Keratinocyte (primary cell): ENCODE measurements at regions not wholly inside any gene's neighbourhood (a gene's known extent, or its start where the extent isn't known, plus 50 kb on each side); places are given as distances from the start of the nearest gene placed in this dataset.

Experiments
- DNase-seq: peaks from one replicate; pipeline ENCODE4 v3.0.0-alpha.2; 2011; ENCODE audit warnings: low read depth, missing footprints, low spot score
- FAIRE-seq: peaks from 2 replicates; lab custom pipeline; 2011; peaks lifted over from hg19 to GRCh38; lab: Jason Lieb, UNC
- H2AFZ ChIP-seq: 2 replicates; pipeline ENCODE4 v1.6.0; 2012; ENCODE audit warnings: low read length, control low read depth, inconsistent platforms; ENCODE audit not compliant: control insufficient read depth
- H3K27ac ChIP-seq: 2 replicates; pipeline ENCODE4 v1.5.1; 2011; ENCODE audit warnings: low read length; ENCODE audit not compliant: control insufficient read depth, insufficient read depth
- H3K27me3 ChIP-seq: 3 replicates; pipeline ENCODE4 v1.6.0; 2011; ENCODE audit warnings: low read length; ENCODE audit not compliant: control insufficient read depth, insufficient read depth; ENCODE audit errors: extremely low read depth
- H3K36me3 ChIP-seq, 2 experiments: 2 replicates in 1 of 2; 3 replicates in 1 of 2; pipeline ENCODE4 v1.5.1; 2011; ENCODE audit warnings: low read length in 2 of 2, mild to moderate bottlenecking in 1 of 2; ENCODE audit not compliant: control insufficient read depth in 2 of 2, insufficient read depth in 2 of 2; ENCODE audit errors: extremely low read depth in 1 of 2
- H3K4me1 ChIP-seq: 3 replicates; pipeline ENCODE4 v1.5.1; 2011; ENCODE audit warnings: low read length; ENCODE audit not compliant: control insufficient read depth, insufficient read depth; ENCODE audit errors: extremely low read depth
- H3K4me2 ChIP-seq: 3 replicates; pipeline ENCODE4 v1.6.0; 2011; ENCODE audit warnings: low read depth, low read length; ENCODE audit not compliant: control insufficient read depth, insufficient read depth; ENCODE audit errors: extremely low read depth
- H3K4me3 ChIP-seq, 3 experiments: fragments of 200-600 bp in 1 of 3; sonication (generic) in 1 of 3; 2 replicates in 2 of 3; 3 replicates in 1 of 3; pipeline ENCODE4 v1.5.1; 2011 to 2016; ENCODE audit warnings: low read length in 3 of 3, mild to moderate bottlenecking in 3 of 3, control low read depth in 2 of 3, inconsistent platforms in 1 of 3, low read depth in 1 of 3, mixed read lengths in 1 of 3, mixed run types in 1 of 3, moderate library complexity in 1 of 3; ENCODE audit not compliant: control insufficient read depth in 2 of 3, insufficient read depth in 2 of 3; ENCODE audit errors: extremely low read depth in 1 of 3
- H3K79me2 ChIP-seq: 2 replicates; pipeline ENCODE4 v1.6.0; 2012; ENCODE audit warnings: low read length; ENCODE audit not compliant: control insufficient read depth, insufficient read depth
- H3K9ac ChIP-seq: 3 replicates; pipeline ENCODE4 v1.6.0; 2011; ENCODE audit warnings: low read length; ENCODE audit not compliant: control insufficient read depth, insufficient read depth; ENCODE audit errors: extremely low read depth
- H3K9me1 ChIP-seq: 3 replicates; pipeline ENCODE4 v1.6.0; 2011; ENCODE audit warnings: low read length; ENCODE audit not compliant: control insufficient read depth, insufficient read depth; ENCODE audit errors: extremely low read depth
- H3K9me3 ChIP-seq: 2 replicates; pipeline ENCODE4 v1.5.1; 2012; ENCODE audit warnings: low read depth, low read length; ENCODE audit not compliant: control insufficient read depth
- H4K20me1 ChIP-seq: 3 replicates; pipeline ENCODE4 v1.6.0; 2011; ENCODE audit warnings: low read length; ENCODE audit not compliant: control insufficient read depth, insufficient read depth; ENCODE audit errors: extremely low read depth
- EZH2 ChIP-seq: IDR thresholded peaks from one replicate; pipeline ENCODE4 v1.6.1; 2012; ENCODE audit warnings: inconsistent platforms, mild to moderate bottlenecking, low read length, moderate library complexity
- dilution Hi-C: fragments of 300-500 bp; cut with MboI; formaldehyde crosslinking; loops from one replicate; pipeline ENCODE4 v1.7.0; 2020; ENCODE audit warnings: low sequenced_read_pairs; ENCODE audit not compliant: extremely low pct_ligation_motif_present
- TF ChIP-seq, protein P1 (sequence below), 3 experiments: IDR thresholded peaks in 1 of 3; conservative IDR thresholded peaks in 1 of 3; optimal IDR thresholded peaks in 1 of 3; 2 replicates in 2 of 3; 3 replicates in 1 of 3; pipeline versions ENCODE3 to v1.5.1; 2011; ENCODE audit warnings: low read length in 3 of 3, mild to moderate bottlenecking in 3 of 3, moderate library complexity in 2 of 3, control low read depth in 1 of 3, inconsistent platforms in 1 of 3; ENCODE audit not compliant: insufficient read depth in 2 of 3; ENCODE audit errors: extremely low read depth in 1 of 3

DNA sequence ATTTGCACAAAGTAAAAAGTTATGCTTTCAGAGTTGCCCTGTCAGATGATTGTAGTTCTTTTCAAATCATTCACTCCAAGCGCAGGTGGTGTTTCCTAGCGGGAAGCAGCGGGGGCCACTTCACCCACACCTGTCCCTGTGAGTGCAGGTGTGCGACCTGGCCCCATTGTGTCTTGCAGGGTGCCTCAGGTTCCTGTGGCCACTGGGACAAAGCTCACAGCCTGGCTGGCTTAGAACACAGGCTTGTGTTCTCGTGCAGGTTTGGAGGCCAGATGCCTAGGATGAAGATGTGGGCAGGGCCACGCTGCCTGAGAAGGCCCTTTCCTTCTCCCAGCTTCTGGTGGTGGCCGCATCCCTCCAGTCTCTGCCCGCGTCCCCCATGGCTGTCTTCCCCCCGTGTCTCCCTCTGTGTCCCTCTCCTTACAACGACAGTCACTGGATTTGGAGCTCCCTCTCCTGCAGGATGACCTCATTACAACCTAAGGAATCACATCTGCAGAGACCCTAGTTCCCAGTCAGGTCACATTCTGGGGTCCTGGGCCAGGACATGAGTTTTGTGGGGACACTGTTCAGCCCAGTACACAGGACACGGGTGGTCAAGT lies 90.5 kb downstream of the NPIPB11 start:
- H3K79me2 ChIP-seq, result no peaks in the 10 kb centered on the region
- H3K4me3 ChIP-seq, result no peak overlapping the region
- TF ChIP-seq, protein P1, sequence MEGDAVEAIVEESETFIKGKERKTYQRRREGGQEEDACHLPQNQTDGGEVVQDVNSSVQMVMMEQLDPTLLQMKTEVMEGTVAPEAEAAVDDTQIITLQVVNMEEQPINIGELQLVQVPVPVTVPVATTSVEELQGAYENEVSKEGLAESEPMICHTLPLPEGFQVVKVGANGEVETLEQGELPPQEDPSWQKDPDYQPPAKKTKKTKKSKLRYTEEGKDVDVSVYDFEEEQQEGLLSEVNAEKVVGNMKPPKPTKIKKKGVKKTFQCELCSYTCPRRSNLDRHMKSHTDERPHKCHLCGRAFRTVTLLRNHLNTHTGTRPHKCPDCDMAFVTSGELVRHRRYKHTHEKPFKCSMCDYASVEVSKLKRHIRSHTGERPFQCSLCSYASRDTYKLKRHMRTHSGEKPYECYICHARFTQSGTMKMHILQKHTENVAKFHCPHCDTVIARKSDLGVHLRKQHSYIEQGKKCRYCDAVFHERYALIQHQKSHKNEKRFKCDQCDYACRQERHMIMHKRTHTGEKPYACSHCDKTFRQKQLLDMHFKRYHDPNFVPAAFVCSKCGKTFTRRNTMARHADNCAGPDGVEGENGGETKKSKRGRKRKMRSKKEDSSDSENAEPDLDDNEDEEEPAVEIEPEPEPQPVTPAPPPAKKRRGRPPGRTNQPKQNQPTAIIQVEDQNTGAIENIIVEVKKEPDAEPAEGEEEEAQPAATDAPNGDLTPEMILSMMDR (optimal IDR thresholded peaks at IDR 0.05 in 1 of 3, IDR thresholded peaks at IDR 0.05 in 1 of 3, conservative IDR thresholded peaks at IDR 0.05 in 1 of 3; ENCODE audit: extremely low read depth in 1 of 3, insufficient read depth in 2 of 3, low read length in 3 of 3), result peak in 2 of 3 experiments; percentile 9 to 11
- no peak for TF ChIP-seq EZH2
- no peak overlapping the region for H2AFZ ChIP-seq
- H3K4me2 ChIP-seq, result no peak overlapping the region
- dilution Hi-C loops, result no loop called here
- no peak overlapping the region for H3K27ac ChIP-seq
- no peak overlapping the region for H3K9ac ChIP-seq
- no peaks in the 10 kb centered on the region for H3K9me1 ChIP-seq
- no peaks in the 10 kb centered on the region for H4K20me1 ChIP-seq
- no peak for FAIRE-seq
- H3K27me3 ChIP-seq, result no peaks in the 10 kb centered on the region
- no peaks in the 10 kb centered on the region for H3K36me3 ChIP-seq
- no peaks in the 10 kb centered on the region for H3K4me1 ChIP-seq
- no peak for DNase-seq
- no peaks in the 10 kb centered on the region for H3K9me3 ChIP-seq

DNA sequence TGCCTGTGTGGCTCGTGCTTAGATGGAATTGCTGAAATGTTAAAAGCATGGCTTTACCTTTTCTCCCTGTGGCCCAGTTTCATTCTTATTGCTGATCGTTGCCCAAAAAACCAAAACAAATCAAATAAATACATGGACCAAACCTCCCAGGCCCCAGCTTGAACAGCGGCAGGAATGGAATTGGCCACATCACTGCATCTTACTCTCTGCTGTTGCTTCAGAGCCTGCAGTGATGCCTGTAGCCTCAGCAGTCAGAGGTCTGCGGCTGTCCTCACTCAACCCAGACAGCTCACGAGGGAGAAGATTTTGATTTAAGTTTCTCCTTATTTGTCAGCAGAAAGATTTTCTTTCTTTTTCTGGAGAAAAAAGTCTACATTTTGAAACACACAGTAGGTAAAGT lies 91.5 kb downstream of the NPIPB11 start:
- no peaks in the 10 kb centered on the region for H4K20me1 ChIP-seq
- DNase-seq, result no peak
- H2AFZ ChIP-seq, result no peak overlapping the region
- H3K79me2 ChIP-seq, result no peaks in the 10 kb centered on the region
- H3K4me3 ChIP-seq, result no peak overlapping the region
- H3K4me1 ChIP-seq, result no peaks in the 10 kb centered on the region
- H3K36me3 ChIP-seq, result no peaks in the 10 kb centered on the region
- FAIRE-seq, result no peak
- no peaks in the 10 kb centered on the region for H3K9me1 ChIP-seq
- H3K9ac ChIP-seq, result no peak overlapping the region
- TF ChIP-seq EZH2, result no peak
- TF ChIP-seq, protein P1 (optimal IDR thresholded peaks at IDR 0.05 in 1 of 3, IDR thresholded peaks at IDR 0.05 in 1 of 3, conservative IDR thresholded peaks at IDR 0.05 in 1 of 3; ENCODE audit: extremely low read depth in 1 of 3, insufficient read depth in 2 of 3, low read length in 3 of 3), result no peak
- H3K27ac ChIP-seq, result no peak overlapping the region
- dilution Hi-C loops, result no loop called here
- H3K4me2 ChIP-seq, result no peak overlapping the region
- no peaks in the 10 kb centered on the region for H3K27me3 ChIP-seq
- H3K9me3 ChIP-seq, result no peaks in the 10 kb centered on the region
